HG03354 (cell line): ENCODE measurements at regions not wholly inside any gene's neighbourhood (a gene's known extent, or its start where the extent isn't known, plus 50 kb on each side); places are given as distances from the start of the nearest gene placed in this dataset.
"Not testable (repeated sequence)": the region's sequence is repeated elsewhere in the genome, so short reads cannot be mapped to it uniquely, and the experiment has no call there.

Experiments used
- ATAC-seq: cut with Tn5 transposase; IDR thresholded peaks from one replicate; pipeline ENCODE4 v1.9.1; 2021; ENCODE audit warnings: mild to moderate bottlenecking; ENCODE audit not compliant: unreplicated experiment, poor library complexity, severe bottlenecking

GRCh38 chr2:220588148-220588547 is 960.7 kb downstream of the SLC4A3 start:
- ATAC-seq, result no peak

- no peak for ATAC-seq
Measured at GRCh38 chr2:220590476-220590875, 963.0 kb downstream of the SLC4A3 start.

- ATAC-seq, result no peak
Measured at GRCh38 chr2:220593526-220593925, 966.1 kb downstream of the SLC4A3 start.

GRCh38 chr2:220601674-220602073 is 970.4 kb downstream of the EPHA4 start:
- no peak for ATAC-seq

- ATAC-seq, result not testable (repeated sequence)
Measured at GRCh38 chr2:220613004-220613403, 959.1 kb downstream of the EPHA4 start.

GRCh38 chr2:220614064-220614463 is 958.0 kb downstream of the EPHA4 start:
- ATAC-seq, result no peak

GRCh38 chr2:220619525-220620220 is 952.4 kb downstream of the EPHA4 start:
- no peak for ATAC-seq

- no peak for ATAC-seq
Measured at GRCh38 chr2:220626603-220627002, 945.5 kb downstream of the EPHA4 start.

GRCh38 chr2:220628252-220628651 is 943.9 kb downstream of the EPHA4 start:
- ATAC-seq, result no peak

- no peak for ATAC-seq
Measured at GRCh38 chr2:220641137-220641536, 931.0 kb downstream of the EPHA4 start.

GRCh38 chr2:220646424-220646823 is 925.7 kb downstream of the EPHA4 start:
- ATAC-seq, result peak; percentile 43

- no peak for ATAC-seq
Measured at GRCh38 chr2:220648628-220649027, 923.5 kb downstream of the EPHA4 start.

GRCh38 chr2:220653776-220654175 is 918.3 kb downstream of the EPHA4 start:
- no peak for ATAC-seq

- ATAC-seq, result no peak
Measured at GRCh38 chr2:220654322-220654721, 917.8 kb downstream of the EPHA4 start.

- ATAC-seq, result no peak
Measured at GRCh38 chr2:220660277-220661145, 911.6 kb downstream of the EPHA4 start.

- ATAC-seq, result no peak
Measured at GRCh38 chr2:220662431-220662830, 909.7 kb downstream of the EPHA4 start.

GRCh38 chr2:220663065-220663464 is 909.0 kb downstream of the EPHA4 start:
- no peak for ATAC-seq

GRCh38 chr2:220664272-220665107 is 907.6 kb downstream of the EPHA4 start:
- no peak for ATAC-seq

- no peak for ATAC-seq
Measured at GRCh38 chr2:220665108-220665471, 907.0 kb downstream of the EPHA4 start.

GRCh38 chr2:220669324-220669723 is 902.8 kb downstream of the EPHA4 start:
- ATAC-seq, result no peak
